NCI-H1092 (cell line): ENCODE measurements at regions not wholly inside any gene's neighbourhood (a gene's known extent, or its start where the extent isn't known, plus 50 kb on each side); places are given as distances from the start of the nearest gene placed in this dataset.

ENCODE experiments used
- DNase-seq: peaks from one replicate; lab custom pipeline; 2025; lab: John Stamatoyannopoulos, UW

- no peak for DNase-seq
Measured at GRCh38 chr9:26567976-26568375, 324.6 kb downstream of the CAAP1 start.

- no peak for DNase-seq
Measured at GRCh38 chr9:26566141-26566540, 326.5 kb downstream of the CAAP1 start.

GRCh38 chr9:26565118-26565517 lies 327.5 kb downstream of the CAAP1 start:
- no peak for DNase-seq

- no peak for DNase-seq
Measured at GRCh38 chr9:26562338-26562737, 330.3 kb downstream of the CAAP1 start.

GRCh38 chr9:26561928-26562327 lies 330.7 kb downstream of the CAAP1 start:
- no peak for DNase-seq

- no peak for DNase-seq
Measured at GRCh38 chr9:26559506-26559905, 333.1 kb downstream of the CAAP1 start.

GRCh38 chr9:26551971-26552370 lies 340.6 kb downstream of the CAAP1 start:
- DNase-seq, result no peak

GRCh38 chr9:26551451-26551850 lies 341.2 kb downstream of the CAAP1 start:
- DNase-seq, result no peak

GRCh38 chr9:26548781-26549290 lies 343.8 kb downstream of the CAAP1 start:
- no peak for DNase-seq

GRCh38 chr9:26539867-26540493 lies 352.6 kb downstream of the CAAP1 start:
- no peak for DNase-seq

GRCh38 chr9:26537211-26537610 lies 355.4 kb downstream of the CAAP1 start:
- DNase-seq, result no peak

GRCh38 chr9:26535151-26535550 lies 357.5 kb downstream of the CAAP1 start:
- no peak for DNase-seq

- no peak for DNase-seq
Measured at GRCh38 chr9:26530841-26531240, 361.8 kb downstream of the CAAP1 start.

- DNase-seq, result no peak
Measured at GRCh38 chr9:26527931-26528330, 364.7 kb downstream of the CAAP1 start.

- DNase-seq, result no peak
Measured at GRCh38 chr9:26524267-26524666, 368.3 kb downstream of the CAAP1 start.

GRCh38 chr9:26523577-26523976 lies 369.0 kb downstream of the CAAP1 start:
- DNase-seq, result no peak

- DNase-seq, result no peak
Measured at GRCh38 chr9:26520141-26520540, 372.5 kb downstream of the CAAP1 start.

GRCh38 chr9:26516773-26517343 lies 375.7 kb downstream of the CAAP1 start:
- DNase-seq, result no peak

- DNase-seq, result no peak
Measured at GRCh38 chr9:26513730-26514129, 378.9 kb downstream of the CAAP1 start.

- no peak for DNase-seq
Measured at GRCh38 chr9:26510137-26510536, 382.5 kb downstream of the CAAP1 start.

- DNase-seq, result no peak
Measured at GRCh38 chr9:26508897-26509296, 383.7 kb downstream of the CAAP1 start.

- no peak for DNase-seq
Measured at GRCh38 chr9:26504057-26504456, 388.5 kb downstream of the CAAP1 start.

- DNase-seq, result no peak
Measured at GRCh38 chr9:26502311-26502710, 390.3 kb downstream of the CAAP1 start.

- no peak for DNase-seq
Measured at GRCh38 chr9:26500471-26500870, 392.1 kb downstream of the CAAP1 start.
